ENCODE measurements at regions not wholly inside any gene's neighbourhood (a gene's known extent, or its start where the extent isn't known, plus 50 kb on each side); places are given as distances from the start of the nearest gene placed in this dataset.

DNA sequence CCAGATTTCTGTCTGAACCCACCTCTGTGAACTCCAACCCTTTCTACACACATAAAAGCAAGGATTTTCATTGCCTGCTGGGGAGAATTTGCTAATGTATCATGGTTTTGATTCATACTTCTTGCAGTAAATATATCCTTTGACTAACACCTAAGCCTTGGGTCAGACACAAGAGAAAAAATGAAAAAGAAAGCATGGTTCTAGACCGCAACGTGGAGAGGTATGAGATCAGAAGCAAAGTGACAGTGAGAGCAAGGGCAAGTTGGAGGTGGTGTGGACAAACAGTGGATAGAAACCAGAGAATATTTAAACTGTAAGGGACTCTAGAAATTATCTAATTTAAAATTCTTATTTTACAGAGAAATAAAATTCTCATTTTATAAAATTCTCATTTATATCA lies 212.9 kb upstream of the SEMA6A start:
- TF ChIP-seq NFRKB (IDR thresholded peaks at IDR 0.05): no peak
- TF ChIP-seq FOXA1 (IDR thresholded peaks at IDR 0.05): no peak
- no peak for TF ChIP-seq TARDBP (IDR thresholded peaks at IDR 0.05)
- no peak for TF ChIP-seq SP1 (IDR thresholded peaks at IDR 0.05)
- TF ChIP-seq FOXK2 (IDR thresholded peaks at IDR 0.05): no peak
- TF ChIP-seq LEF1 (IDR thresholded peaks at IDR 0.05; ENCODE audit: borderline replicate concordance): no peak
- no peak for TF ChIP-seq CTBP1 (IDR thresholded peaks at IDR 0.05; ENCODE audit: borderline replicate concordance)
- no peak for TF ChIP-seq FOXM1 (IDR thresholded peaks at IDR 0.05; ENCODE audit: borderline replicate concordance)

Measured in HEK293T (cell line).